Activated T-cell treated with anti-CD3 and anti-CD28 coated beads for 1 hour (primary cell): ENCODE measurements at regions not wholly inside any gene's neighbourhood (a gene's known extent, or its start where the extent isn't known, plus 50 kb on each side); places are given as distances from the start of the nearest gene placed in this dataset.
"Not testable (repeated sequence)": the region's sequence is repeated elsewhere in the genome, so short reads cannot be mapped to it uniquely, and the experiment has no call there.

ENCODE experiments used
- DNase-seq: peaks from one replicate; pipeline ENCODE4 v3.0.0-alpha.2; 2020; ENCODE audit warnings: low read depth

GRCh38 chr9:100639854-100640253 is 62.0 kb downstream of the CAVIN4 start:
- DNase-seq: no peak

GRCh38 chr9:100640447-100641050 is 62.7 kb downstream of the CAVIN4 start:
- no peak for DNase-seq

- DNase-seq: no peak
These were observed 63.3 kb downstream of the CAVIN4 start for GRCh38 chr9:100641166-100641565.

- DNase-seq: no peak
These were observed 75.0 kb downstream of the CAVIN4 start for GRCh38 chr9:100652850-100653249.

GRCh38 chr9:100653643-100654334 is 75.9 kb downstream of the CAVIN4 start:
- no peak for DNase-seq

GRCh38 chr9:100656851-100657250 is 79.0 kb downstream of the CAVIN4 start:
- not testable (repeated sequence) for DNase-seq

- no peak for DNase-seq
These were observed 83.8 kb downstream of the CAVIN4 start for GRCh38 chr9:100661668-100662067.

- no peak for DNase-seq
These were observed 84.2 kb downstream of the CAVIN4 start for GRCh38 chr9:100662122-100662521.

- DNase-seq: no peak
These were observed 89.6 kb downstream of the CAVIN4 start for GRCh38 chr9:100667448-100667847.

- no peak for DNase-seq
These were observed 90.1 kb downstream of the CAVIN4 start for GRCh38 chr9:100668024-100668423.

- DNase-seq: no peak
These were observed 92.1 kb downstream of the CAVIN4 start for GRCh38 chr9:100669968-100670367.

GRCh38 chr9:100670719-100671118 is 92.8 kb downstream of the CAVIN4 start:
- DNase-seq: no peak

GRCh38 chr9:100671898-100672297 is 94.0 kb downstream of the CAVIN4 start:
- no peak for DNase-seq

- DNase-seq: no peak
These were observed 95.4 kb downstream of the CAVIN4 start for GRCh38 chr9:100673249-100673648.

GRCh38 chr9:100674419-100675122 is 96.7 kb downstream of the CAVIN4 start:
- no peak for DNase-seq

GRCh38 chr9:100679834-100680233 is 102.0 kb downstream of the CAVIN4 start:
- no peak for DNase-seq

GRCh38 chr9:100686420-100686819 is 108.5 kb downstream of the CAVIN4 start:
- no peak for DNase-seq

GRCh38 chr9:100689635-100690034 is 111.8 kb downstream of the CAVIN4 start:
- no peak for DNase-seq

GRCh38 chr9:100690438-100690837 is 112.6 kb downstream of the CAVIN4 start:
- DNase-seq: no peak

- no peak for DNase-seq
These were observed 119.5 kb downstream of the CAVIN4 start for GRCh38 chr9:100697339-100697738.

- DNase-seq: no peak
These were observed 121.1 kb downstream of the CAVIN4 start for GRCh38 chr9:100698945-100699344.

GRCh38 chr9:100699668-100700067 is 121.8 kb downstream of the CAVIN4 start:
- no peak for DNase-seq

- DNase-seq: no peak
These were observed 122.9 kb downstream of the CAVIN4 start for GRCh38 chr9:100700689-100701318.
